WERI-Rb-1 (cell line): ENCODE measurements at regions not wholly inside any gene's neighbourhood (a gene's known extent, or its start where the extent isn't known, plus 50 kb on each side); places are given as distances from the start of the nearest gene placed in this dataset.

Experiments
- DNase-seq: peaks from one replicate; pipeline ENCODE4 v3.0.0-alpha.2; 2020
- H3K27ac ChIP-seq: fragments of 250-450 bp; sonication (Bioruptor Pico); 2 replicates; pipeline ENCODE4 v1.5.1; 2020; ENCODE audit warnings: mild to moderate bottlenecking, moderate library complexity
- H3K27me3 ChIP-seq: fragments of 250-450 bp; sonication (Bioruptor Pico); 2 replicates; pipeline ENCODE4 v1.5.1; 2021; ENCODE audit warnings: mild to moderate bottlenecking, low read depth, moderate library complexity; ENCODE audit not compliant: insufficient read depth, severe bottlenecking
- H3K36me3 ChIP-seq: fragments of 250-450 bp; sonication (Bioruptor Pico); 2 replicates; pipeline ENCODE4 v1.5.1; 2020; ENCODE audit warnings: mild to moderate bottlenecking, moderate library complexity
- H3K4me3 ChIP-seq: 2 replicates; pipeline ENCODE4 v1.5.1; 2011; ENCODE audit warnings: low read depth, mild to moderate bottlenecking, control low read depth, low read length
- H3K9me3 ChIP-seq: fragments of 250-450 bp; sonication (Bioruptor Pico); 2 replicates; pipeline ENCODE4 v1.5.1; 2021; ENCODE audit warnings: mild to moderate bottlenecking, moderate library complexity; ENCODE audit not compliant: severe bottlenecking
- CTCF ChIP-seq: IDR thresholded peaks from 2 replicates; pipeline ENCODE4 v1.5.1; 2011; ENCODE audit warnings: low read depth, mild to moderate bottlenecking, control low read depth, inconsistent platforms, low read length

GRCh38 chr13:68063181-68063580 lies 833.0 kb upstream of the PCDH9 start:
- H3K27me3 ChIP-seq = no peaks in the 10 kb centered on the region
- no peak for DNase-seq
- no peak for TF ChIP-seq CTCF
- H3K4me3 ChIP-seq = no peak overlapping the region
- H3K9me3 ChIP-seq = no peaks in the 10 kb centered on the region
- H3K36me3 ChIP-seq = no peaks in the 10 kb centered on the region
- H3K27ac ChIP-seq = no peak overlapping the region

DNA sequence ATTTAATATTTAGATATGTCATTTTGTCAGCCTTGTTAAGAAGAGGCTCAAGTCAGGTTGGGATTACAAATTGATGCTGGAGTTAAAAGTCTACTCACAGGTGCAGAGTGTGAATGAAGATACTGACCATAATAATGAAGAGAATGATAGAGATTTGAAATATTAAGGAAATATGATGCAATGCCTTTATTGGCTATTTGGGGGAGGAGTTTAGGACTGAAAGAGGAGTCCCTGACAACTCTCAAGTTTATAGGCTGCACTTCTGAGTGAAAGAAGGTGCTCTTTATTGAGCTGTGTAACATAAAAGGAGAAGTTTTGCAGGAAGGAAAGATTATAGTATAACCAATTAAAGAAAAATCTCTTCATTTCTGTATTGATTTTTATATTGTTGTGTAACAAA lies 827.7 kb upstream of the PCDH9 start:
- Histone ChIP-seq H3K9me3 (no peaks in the 10 kb centered on the region), H3K36me3 (no peaks in the 10 kb centered on the region), H3K27me3 (no peaks in the 10 kb centered on the region), H3K27ac (no peak overlapping the region), H3K4me3 (no peak overlapping the region)
- TF ChIP-seq CTCF = no peak
- DNase-seq = no peak

- Histone ChIP-seq H3K27ac (no peak overlapping the region), H3K9me3 (no peaks in the 10 kb centered on the region), H3K36me3 (no peaks in the 10 kb centered on the region), H3K4me3 (no peak overlapping the region), H3K27me3 (no peaks in the 10 kb centered on the region)
- TF ChIP-seq CTCF = no peak
- DNase-seq = no peak
Measured at GRCh38 chr13:68056816-68057710, 826.9 kb upstream of the PCDH9 start.

DNA sequence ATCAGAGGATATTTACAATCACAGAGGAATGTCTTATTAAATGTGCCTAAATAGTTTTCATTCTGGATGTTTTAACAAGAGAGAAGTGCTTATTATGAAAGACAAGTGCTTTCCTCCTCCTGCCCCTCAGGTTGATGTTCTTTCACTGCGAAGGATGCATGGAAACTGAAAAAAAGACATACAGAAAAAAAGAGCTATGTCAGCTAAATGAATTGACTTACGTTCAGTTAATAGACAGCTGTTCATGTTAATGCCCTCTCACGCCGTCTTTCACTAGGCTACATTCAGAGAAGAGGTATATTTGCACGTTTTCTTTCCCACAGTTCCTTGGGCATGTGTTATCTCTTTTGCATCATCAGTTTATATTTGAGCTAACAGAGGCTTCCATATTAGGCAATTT lies 821.8 kb upstream of the PCDH9 start:
- DNase-seq = no peak
- Histone ChIP-seq H3K4me3 (no peak overlapping the region), H3K27me3 (no peaks in the 10 kb centered on the region), H3K27ac (no peak overlapping the region), H3K9me3 (no peaks in the 10 kb centered on the region), H3K36me3 (no peaks in the 10 kb centered on the region)
- no peak for TF ChIP-seq CTCF

DNA sequence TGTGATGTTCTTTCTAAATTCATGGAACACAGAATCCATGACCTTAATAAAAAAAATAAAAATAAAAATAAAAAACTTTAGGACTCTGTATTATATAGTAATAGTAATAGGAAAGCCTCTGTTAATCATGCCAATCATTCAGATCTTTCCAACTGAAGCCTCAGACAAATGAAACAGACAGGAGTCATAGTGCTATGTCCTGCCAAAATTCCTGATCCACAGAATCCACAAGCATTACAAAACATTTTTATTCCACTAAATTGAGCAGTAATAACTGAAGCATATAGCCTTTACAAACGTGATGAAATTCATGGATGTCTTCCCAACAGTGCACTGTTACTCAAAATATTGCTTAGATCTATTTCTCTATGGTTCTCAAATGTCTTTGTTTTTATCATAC lies 820.6 kb upstream of the PCDH9 start:
- Histone ChIP-seq H3K4me3 (no peak overlapping the region), H3K27ac (no peak overlapping the region), H3K9me3 (no peaks in the 10 kb centered on the region), H3K27me3 (no peaks in the 10 kb centered on the region), H3K36me3 (no peaks in the 10 kb centered on the region)
- no peak for DNase-seq
- TF ChIP-seq CTCF = no peak
